ENCODE measurements at regions not wholly inside any gene's neighbourhood (a gene's known extent, or its start where the extent isn't known, plus 50 kb on each side); places are given as distances from the start of the nearest gene placed in this dataset.
"Not testable (repeated sequence)": the region's sequence is repeated elsewhere in the genome, so short reads cannot be mapped to it uniquely, and the experiment has no call there.

- Histone ChIP-seq H3K4me3 (ENCODE audit: low read length in 2 of 2) (no peak overlapping the region), H3K27me3 (ENCODE audit: control insufficient read depth in 1 of 2, insufficient read depth in 2 of 2, low read length in 2 of 2) (no peaks in the 10 kb centered on the region), H3K9ac (ENCODE audit: low read length in 2 of 2) (no peak overlapping the region), H3K36me3 (ENCODE audit: control insufficient read depth in 2 of 2, insufficient read depth in 2 of 2, low read length in 2 of 2) (no peaks in the 10 kb centered on the region), H3K27ac (ENCODE audit: low read length) (no peak overlapping the region), H3K9me3 (ENCODE audit: control insufficient read depth in 2 of 2, low read length in 2 of 2) (peaks cover 7 to 14% of the 10 kb centered on the region in 2 donors), H3K4me1 (ENCODE audit: control insufficient read depth, insufficient read depth, low read length) (no peaks in the 10 kb centered on the region)
These were observed 112.0 kb upstream of the SRSF6 start for GRCh38 chr20:43345676-43346075.

DNA sequence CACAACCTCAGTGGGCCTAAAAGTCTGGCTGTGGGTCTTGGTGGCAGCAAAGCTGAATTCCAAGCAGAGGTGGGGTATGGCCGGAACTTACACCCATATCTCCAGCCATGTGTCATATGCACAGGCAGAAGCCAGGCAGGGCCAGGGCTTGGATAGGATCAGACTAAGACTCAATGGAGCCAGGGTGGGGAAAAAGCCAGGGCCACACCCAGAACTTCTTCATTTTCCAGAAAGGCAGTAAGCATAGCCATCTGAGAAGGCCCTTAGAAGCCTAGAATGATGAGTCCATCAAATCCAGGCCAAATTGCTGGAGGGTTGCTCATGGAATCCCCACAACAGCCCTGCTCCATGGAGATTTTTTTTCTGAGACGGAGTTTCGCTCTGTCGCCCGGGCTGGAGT, 116.2 kb upstream of the SRSF6 start:
- Histone ChIP-seq H3K27me3 (ENCODE audit: control insufficient read depth in 1 of 2, insufficient read depth in 2 of 2, low read length in 2 of 2) (no peaks in the 10 kb centered on the region), H3K4me1 (ENCODE audit: control insufficient read depth, insufficient read depth, low read length) (no peaks in the 10 kb centered on the region), H3K4me3 (ENCODE audit: low read length in 2 of 2) (no peak overlapping the region), H3K9me3 (ENCODE audit: control insufficient read depth in 2 of 2, low read length in 2 of 2) (peaks cover 7 to 14% of the 10 kb centered on the region in 2 donors), H3K27ac (ENCODE audit: low read length) (no peak overlapping the region), H3K36me3 (ENCODE audit: control insufficient read depth in 2 of 2, insufficient read depth in 2 of 2, low read length in 2 of 2) (no peaks in the 10 kb centered on the region), H3K9ac (ENCODE audit: low read length in 2 of 2) (no peak overlapping the region)

DNA sequence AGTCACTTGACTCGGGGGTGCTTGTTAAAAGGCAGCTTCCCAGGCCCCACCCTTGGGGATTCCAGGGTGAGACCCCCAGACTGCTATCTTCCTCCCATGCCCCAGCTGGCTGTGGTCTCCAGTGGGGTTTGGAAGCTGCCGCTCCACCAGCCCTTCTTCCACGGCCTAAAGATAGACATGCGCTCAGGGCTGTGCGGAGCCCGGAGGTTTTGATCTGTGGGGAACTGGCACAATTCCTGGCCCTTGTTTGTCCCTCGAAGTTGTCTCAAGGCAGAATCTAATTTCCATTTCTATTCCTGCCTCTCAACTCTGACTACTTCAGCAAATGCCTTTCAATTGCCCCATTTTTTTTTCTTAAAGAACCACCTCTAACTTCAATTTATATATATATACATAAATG, 120.7 kb upstream of the SRSF6 start:
- H3K4me3 ChIP-seq (ENCODE audit: low read length in 2 of 2), result no peak overlapping the region
- H3K27ac ChIP-seq (ENCODE audit: low read length), result no peak overlapping the region
- H3K4me1 ChIP-seq (ENCODE audit: control insufficient read depth, insufficient read depth, low read length), result no peaks in the 10 kb centered on the region
- no peaks in the 10 kb centered on the region for H3K36me3 ChIP-seq (ENCODE audit: control insufficient read depth in 2 of 2, insufficient read depth in 2 of 2, low read length in 2 of 2)
- peaks cover 11 to 15% of the 10 kb centered on the region in 2 donors for H3K9me3 ChIP-seq (ENCODE audit: control insufficient read depth in 2 of 2, low read length in 2 of 2)
- no peaks in the 10 kb centered on the region for H3K27me3 ChIP-seq (ENCODE audit: control insufficient read depth in 1 of 2, insufficient read depth in 2 of 2, low read length in 2 of 2)
- no peak overlapping the region for H3K9ac ChIP-seq (ENCODE audit: low read length in 2 of 2)

GRCh38 chr20:43334080-43334479, 123.6 kb upstream of the SRSF6 start:
- no peaks in the 10 kb centered on the region for H3K4me1 ChIP-seq (ENCODE audit: control insufficient read depth, insufficient read depth, low read length)
- H3K27me3 ChIP-seq (ENCODE audit: control insufficient read depth in 1 of 2, insufficient read depth in 2 of 2, low read length in 2 of 2), result no peaks in the 10 kb centered on the region
- no peak overlapping the region for H3K9ac ChIP-seq (ENCODE audit: low read length in 2 of 2)
- peaks cover 11 to 15% of the 10 kb centered on the region in 2 donors for H3K9me3 ChIP-seq (ENCODE audit: control insufficient read depth in 2 of 2, low read length in 2 of 2)
- H3K27ac ChIP-seq (ENCODE audit: low read length), result no peak overlapping the region
- H3K4me3 ChIP-seq (ENCODE audit: low read length in 2 of 2), result no peak overlapping the region
- no peaks in the 10 kb centered on the region for H3K36me3 ChIP-seq (ENCODE audit: control insufficient read depth in 2 of 2, insufficient read depth in 2 of 2, low read length in 2 of 2)

DNA sequence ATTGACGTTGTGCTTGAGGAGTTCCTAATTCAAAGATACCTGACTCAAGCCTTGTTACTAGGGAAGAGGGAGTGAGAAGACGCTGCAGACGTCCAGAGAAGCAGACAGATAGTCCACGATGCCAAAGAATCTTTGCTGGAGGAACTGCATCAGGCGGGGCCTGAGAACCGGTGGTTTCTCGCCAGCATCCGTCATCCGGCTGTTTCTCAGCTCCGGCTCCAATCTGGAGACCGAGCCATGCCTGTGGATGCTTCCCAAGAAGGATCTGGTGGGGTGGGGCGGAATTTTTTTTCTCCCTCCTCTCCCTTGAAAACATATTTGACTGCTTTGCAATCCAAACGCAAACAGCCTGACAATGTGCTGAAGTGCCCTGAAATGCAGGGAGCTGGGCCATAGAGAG, 125.8 kb upstream of the SRSF6 start:
- Histone ChIP-seq H3K36me3 (ENCODE audit: control insufficient read depth in 2 of 2, insufficient read depth in 2 of 2, low read length in 2 of 2) (no peaks in the 10 kb centered on the region), H3K9ac (ENCODE audit: low read length in 2 of 2) (no peak overlapping the region), H3K4me3 (ENCODE audit: low read length in 2 of 2) (no peak overlapping the region), H3K27ac (ENCODE audit: low read length) (no peak overlapping the region), H3K4me1 (ENCODE audit: control insufficient read depth, insufficient read depth, low read length) (no peaks in the 10 kb centered on the region), H3K27me3 (ENCODE audit: control insufficient read depth in 1 of 2, insufficient read depth in 2 of 2, low read length in 2 of 2) (no peaks in the 10 kb centered on the region), H3K9me3 (ENCODE audit: control insufficient read depth in 2 of 2, low read length in 2 of 2) (peaks cover 11 to 15% of the 10 kb centered on the region in 2 donors)

DNA sequence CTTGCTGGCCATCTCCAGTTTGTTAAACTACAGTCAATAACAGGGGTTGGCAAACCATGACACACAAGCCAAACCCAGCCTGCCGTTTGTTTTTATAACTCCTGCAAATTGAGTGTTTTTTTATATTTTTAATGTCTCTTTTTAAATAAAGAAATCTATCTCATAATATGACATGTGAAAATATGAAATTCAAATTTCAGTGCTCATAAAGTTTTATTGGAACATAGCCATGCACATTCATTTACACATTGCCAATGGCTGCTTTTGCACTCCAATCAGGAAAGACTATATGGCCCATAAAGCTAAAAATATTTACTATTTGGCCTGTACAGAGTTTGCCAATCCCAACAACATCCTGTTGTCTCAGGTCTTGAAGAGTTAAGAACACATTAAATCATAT, 129.0 kb upstream of the SRSF6 start:
- no peak overlapping the region for H3K4me3 ChIP-seq (ENCODE audit: low read length in 2 of 2)
- peaks cover under 1 to 2% of the 10 kb centered on the region in 2 donors for H3K9me3 ChIP-seq (ENCODE audit: control insufficient read depth in 2 of 2, low read length in 2 of 2)
- H3K4me1 ChIP-seq (ENCODE audit: control insufficient read depth, insufficient read depth, low read length), result no peaks in the 10 kb centered on the region
- no peaks in the 10 kb centered on the region for H3K36me3 ChIP-seq (ENCODE audit: control insufficient read depth in 2 of 2, insufficient read depth in 2 of 2, low read length in 2 of 2)
- no peak overlapping the region for H3K9ac ChIP-seq (ENCODE audit: low read length in 2 of 2)
- H3K27ac ChIP-seq (ENCODE audit: low read length), result no peak overlapping the region
- no peaks in the 10 kb centered on the region for H3K27me3 ChIP-seq (ENCODE audit: control insufficient read depth in 1 of 2, insufficient read depth in 2 of 2, low read length in 2 of 2)

DNA sequence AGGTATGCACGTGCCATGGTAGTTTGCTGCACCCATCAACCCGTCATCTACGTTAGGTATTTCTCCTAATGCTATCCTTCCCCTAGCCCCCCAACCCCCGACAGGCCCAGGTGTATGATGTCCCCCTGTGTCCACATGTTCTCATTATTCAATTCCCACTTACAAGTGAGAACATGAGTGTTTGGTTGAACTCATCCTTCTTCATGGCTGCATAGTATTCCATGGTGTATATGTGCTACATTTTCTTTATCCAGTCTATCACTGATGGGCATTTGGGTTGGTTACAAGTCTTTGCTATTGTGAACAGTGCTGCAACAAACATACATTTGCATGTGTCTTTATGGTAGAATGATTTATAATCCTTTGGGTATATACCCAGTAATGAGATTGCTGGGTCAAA, 130.5 kb upstream of the SRSF6 start:
- H3K9me3 ChIP-seq (ENCODE audit: control insufficient read depth in 2 of 2, low read length in 2 of 2); H3K4me1 ChIP-seq (ENCODE audit: control insufficient read depth, insufficient read depth, low read length); H3K9ac ChIP-seq (ENCODE audit: low read length in 2 of 2); H3K27me3 ChIP-seq (ENCODE audit: control insufficient read depth in 1 of 2, insufficient read depth in 2 of 2, low read length in 2 of 2); H3K36me3 ChIP-seq (ENCODE audit: control insufficient read depth in 2 of 2, insufficient read depth in 2 of 2, low read length in 2 of 2); H3K4me3 ChIP-seq (ENCODE audit: low read length in 2 of 2); H3K27ac ChIP-seq (ENCODE audit: low read length): not testable (repeated sequence)

DNA sequence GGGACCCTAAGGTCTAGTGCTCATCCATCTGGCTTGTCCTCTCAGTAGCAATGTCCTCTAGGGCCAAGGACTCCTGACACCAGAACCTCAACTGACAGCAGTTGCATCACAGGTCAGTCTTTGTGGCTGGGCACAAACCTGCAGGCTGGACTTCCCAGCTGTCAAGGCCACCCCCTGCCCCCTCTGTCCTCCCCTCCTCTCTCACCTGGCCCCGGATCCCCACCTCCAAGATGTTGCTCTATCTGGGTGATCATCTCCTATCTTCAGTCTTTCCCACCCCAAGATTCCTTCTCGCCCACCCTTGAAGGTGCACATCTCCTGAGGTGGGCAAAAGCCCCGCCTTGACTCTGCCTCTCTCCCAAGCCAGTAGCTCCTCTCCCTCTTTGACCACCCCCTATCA, 131.8 kb upstream of the SRSF6 start:
- Histone ChIP-seq H3K4me1 (ENCODE audit: control insufficient read depth, insufficient read depth, low read length) (no peaks in the 10 kb centered on the region), H3K9ac (ENCODE audit: low read length in 2 of 2) (no peak overlapping the region), H3K36me3 (ENCODE audit: control insufficient read depth in 2 of 2, insufficient read depth in 2 of 2, low read length in 2 of 2) (no peaks in the 10 kb centered on the region), H3K27me3 (ENCODE audit: control insufficient read depth in 1 of 2, insufficient read depth in 2 of 2, low read length in 2 of 2) (no peaks in the 10 kb centered on the region), H3K27ac (ENCODE audit: low read length) (no peak overlapping the region), H3K4me3 (ENCODE audit: low read length in 2 of 2) (no peak overlapping the region), H3K9me3 (ENCODE audit: control insufficient read depth in 2 of 2, low read length in 2 of 2) (no peaks in the 10 kb centered on the region)

DNA sequence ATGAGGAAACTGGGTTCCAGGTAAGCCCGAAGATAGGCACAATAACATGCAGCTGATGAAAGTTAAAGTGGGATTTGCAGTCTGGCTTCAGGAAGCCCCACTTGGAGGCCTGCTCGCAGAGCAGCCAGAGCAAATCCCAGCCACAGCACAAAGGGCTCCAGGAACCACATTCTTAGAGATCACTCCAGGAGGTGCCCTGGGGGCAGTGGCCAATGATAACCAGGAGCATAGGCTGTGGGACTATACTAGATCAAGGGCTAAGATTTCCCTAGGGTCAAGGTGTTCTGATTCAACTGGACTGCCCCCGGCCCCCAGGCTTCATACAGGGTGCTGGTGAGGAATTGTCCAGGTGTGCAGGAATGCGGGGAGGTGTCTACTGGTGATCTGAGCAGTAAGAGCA, 133.9 kb upstream of the PTPRT start:
- no peaks in the 10 kb centered on the region for H3K4me1 ChIP-seq (ENCODE audit: control insufficient read depth, insufficient read depth, low read length)

GRCh38 chr20:43322851-43323250, 133.1 kb upstream of the PTPRT start:
- no peaks in the 10 kb centered on the region for H3K9me3 ChIP-seq (ENCODE audit: control insufficient read depth in 2 of 2, low read length in 2 of 2)
- H3K27ac ChIP-seq (ENCODE audit: low read length), result no peak overlapping the region
- H3K4me3 ChIP-seq (ENCODE audit: low read length in 2 of 2), result no peak overlapping the region
- H3K4me1 ChIP-seq (ENCODE audit: control insufficient read depth, insufficient read depth, low read length), result no peaks in the 10 kb centered on the region
- no peaks in the 10 kb centered on the region for H3K27me3 ChIP-seq (ENCODE audit: control insufficient read depth in 1 of 2, insufficient read depth in 2 of 2, low read length in 2 of 2)
- no peaks in the 10 kb centered on the region for H3K36me3 ChIP-seq (ENCODE audit: control insufficient read depth in 2 of 2, insufficient read depth in 2 of 2, low read length in 2 of 2)
- H3K9ac ChIP-seq (ENCODE audit: low read length in 2 of 2), result no peak overlapping the region

More for the DNA sequence above, 133.9 kb upstream of the PTPRT start:
- no peak overlapping the region for H3K27ac ChIP-seq (ENCODE audit: low read length)
- no peak overlapping the region for H3K4me3 ChIP-seq (ENCODE audit: low read length in 2 of 2)
- no peaks in the 10 kb centered on the region for H3K9me3 ChIP-seq (ENCODE audit: control insufficient read depth in 2 of 2, low read length in 2 of 2)
- H3K36me3 ChIP-seq (ENCODE audit: control insufficient read depth in 2 of 2, insufficient read depth in 2 of 2, low read length in 2 of 2), result no peaks in the 10 kb centered on the region
- no peaks in the 10 kb centered on the region for H3K27me3 ChIP-seq (ENCODE audit: control insufficient read depth in 1 of 2, insufficient read depth in 2 of 2, low read length in 2 of 2)
- no peak overlapping the region for H3K9ac ChIP-seq (ENCODE audit: low read length in 2 of 2)

DNA sequence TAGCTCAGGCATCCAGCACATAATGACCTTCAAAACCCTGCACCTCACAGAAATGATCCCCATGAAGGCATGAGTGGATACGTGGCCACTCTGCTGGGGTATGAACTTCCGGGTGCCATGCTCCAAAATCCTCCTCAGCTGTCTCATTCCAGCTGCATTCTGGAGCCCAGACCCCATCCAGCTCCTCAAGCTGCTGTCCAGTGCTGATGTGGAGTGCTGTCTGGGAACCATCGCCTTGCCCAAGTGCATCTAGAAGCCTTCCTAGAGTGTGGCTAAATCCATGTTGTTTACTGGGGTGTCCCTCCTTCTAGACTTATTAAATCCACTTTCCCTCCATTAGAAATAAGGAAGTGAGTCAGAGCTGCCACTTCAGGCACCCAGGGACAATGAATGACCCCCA, 130.8 kb upstream of the PTPRT start:
- H3K36me3 ChIP-seq (ENCODE audit: control insufficient read depth in 2 of 2, insufficient read depth in 2 of 2, low read length in 2 of 2), result no peaks in the 10 kb centered on the region
- no peak overlapping the region for H3K9ac ChIP-seq (ENCODE audit: low read length in 2 of 2)
- no peak overlapping the region for H3K4me3 ChIP-seq (ENCODE audit: low read length in 2 of 2)
- H3K4me1 ChIP-seq (ENCODE audit: control insufficient read depth, insufficient read depth, low read length), result no peaks in the 10 kb centered on the region
- no peaks in the 10 kb centered on the region for H3K27me3 ChIP-seq (ENCODE audit: control insufficient read depth in 1 of 2, insufficient read depth in 2 of 2, low read length in 2 of 2)
- H3K27ac ChIP-seq (ENCODE audit: low read length), result no peak overlapping the region
- no peaks in the 10 kb centered on the region for H3K9me3 ChIP-seq (ENCODE audit: control insufficient read depth in 2 of 2, low read length in 2 of 2)
